Activated naive CD4-positive, alpha-beta T cell treated with anti-CD3 and anti-CD28 coated beads, Interleukin-2, amount 50 U/mL, for 24 hours (primary cell): ENCODE measurements at regions not wholly inside any gene's neighbourhood (a gene's known extent, or its start where the extent isn't known, plus 50 kb on each side); places are given as distances from the start of the nearest gene placed in this dataset.

Experiments
- H3K27ac Mint-ChIP-seq: one replicate; pipeline ENCODE4 v1.8.0; 2021; ENCODE audit warnings: mild to moderate bottlenecking, mixed read lengths
- H3K27me3 Mint-ChIP-seq: one replicate; pipeline ENCODE4 v1.8.0; 2021; ENCODE audit warnings: mixed read lengths
- H3K36me3 Mint-ChIP-seq: one replicate; pipeline ENCODE4 v1.8.0; 2021; ENCODE audit warnings: mixed read lengths
- H3K4me1 Mint-ChIP-seq: one replicate; pipeline ENCODE4 v1.8.0; 2021; ENCODE audit warnings: mixed read lengths
- H3K4me3 Mint-ChIP-seq: one replicate; pipeline ENCODE4 v1.8.0; 2021; ENCODE audit warnings: mild to moderate bottlenecking, mixed read lengths
- H3K9me3 Mint-ChIP-seq: one replicate; pipeline ENCODE4 v1.8.0; 2021; ENCODE audit warnings: mixed read lengths

DNA sequence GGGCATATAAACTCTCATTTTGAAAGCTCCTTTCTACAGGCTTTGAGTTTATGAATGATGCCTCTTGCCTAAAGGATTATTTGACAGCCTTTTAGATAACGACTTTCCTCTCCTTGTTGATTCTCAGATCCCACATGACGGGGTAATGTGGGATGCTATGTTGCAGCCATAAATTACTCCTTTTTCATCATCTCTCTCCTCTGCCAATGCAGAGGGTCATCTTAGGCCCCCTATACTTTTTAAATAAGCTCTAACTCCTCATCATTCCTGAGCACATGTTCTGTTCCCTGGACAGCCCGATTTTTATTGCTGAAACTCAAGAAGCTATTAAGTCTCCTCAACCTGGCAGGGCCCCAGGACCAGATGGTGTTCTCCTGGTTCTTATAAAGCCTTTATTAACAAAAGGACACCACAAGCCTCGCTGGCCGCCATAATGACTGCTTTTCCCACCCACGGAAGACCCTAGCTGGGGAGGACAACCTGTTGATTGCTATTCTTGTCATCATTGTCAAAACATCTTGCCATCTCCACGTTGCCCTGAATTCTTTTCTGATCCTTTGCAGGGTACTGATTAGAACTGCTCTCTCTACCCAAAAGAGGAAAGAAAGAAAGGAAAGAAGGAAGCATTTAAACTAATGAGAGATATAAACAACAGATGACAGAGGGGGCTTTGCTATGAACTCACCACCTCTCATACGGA lies 150.7 kb downstream of the DHX15 start:
- H3K4me1 Mint-ChIP-seq = no peaks in the 10 kb centered on the region
- no peaks in the 10 kb centered on the region for H3K36me3 Mint-ChIP-seq
- H3K27me3 Mint-ChIP-seq = peaks cover 11% of the 10 kb centered on the region
- H3K4me3 Mint-ChIP-seq = no peak overlapping the region
- no peak overlapping the region for H3K27ac Mint-ChIP-seq
- H3K9me3 Mint-ChIP-seq = no peaks in the 10 kb centered on the region

DNA sequence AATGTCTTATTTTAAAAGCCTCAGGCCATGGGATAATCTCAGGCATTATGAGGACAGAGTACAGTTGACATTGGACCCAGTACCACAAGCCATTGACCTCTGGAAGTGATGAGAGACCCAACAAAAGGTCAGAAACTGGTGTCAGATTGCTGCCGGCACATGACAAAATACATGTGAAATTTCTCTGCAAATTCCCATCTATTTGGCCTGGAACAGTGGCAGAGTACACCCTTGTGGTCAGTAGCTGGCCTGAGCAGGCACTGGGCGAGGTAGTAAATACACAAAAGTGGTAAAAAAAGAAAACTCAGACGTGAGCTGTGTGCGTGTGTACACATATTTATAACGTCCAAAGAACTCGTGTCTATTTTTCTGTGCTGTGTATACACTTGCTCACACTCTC lies 155.5 kb downstream of the DHX15 start:
- no peaks in the 10 kb centered on the region for H3K4me1 Mint-ChIP-seq
- no peak overlapping the region for H3K4me3 Mint-ChIP-seq
- no peaks in the 10 kb centered on the region for H3K36me3 Mint-ChIP-seq
- no peak overlapping the region for H3K27ac Mint-ChIP-seq
- H3K9me3 Mint-ChIP-seq = no peaks in the 10 kb centered on the region
- peaks cover 11% of the 10 kb centered on the region for H3K27me3 Mint-ChIP-seq

DNA sequence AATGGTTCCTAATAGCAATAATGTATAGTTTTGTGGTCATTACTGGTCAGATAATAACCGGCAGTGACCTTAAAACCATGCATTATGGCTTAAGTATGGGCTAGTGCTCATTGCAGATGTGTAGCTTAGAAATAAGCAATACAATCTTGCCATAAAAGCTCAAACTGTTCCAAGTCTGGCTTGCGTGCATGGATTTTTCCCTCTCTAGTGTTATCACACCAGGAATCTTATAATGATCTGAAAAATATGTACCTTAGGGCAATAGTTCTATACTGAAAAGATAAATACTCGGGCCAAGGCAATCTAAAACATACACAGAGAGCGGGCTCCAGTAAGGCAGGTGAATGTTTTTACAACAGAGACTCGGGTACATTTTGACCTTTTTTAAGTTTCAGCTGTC lies 157.8 kb downstream of the DHX15 start:
- Mint-ChIP-seq H3K27me3 (peaks cover 7% of the 10 kb centered on the region), H3K9me3 (no peaks in the 10 kb centered on the region), H3K36me3 (no peaks in the 10 kb centered on the region), H3K4me3 (no peak overlapping the region), H3K4me1 (no peaks in the 10 kb centered on the region), H3K27ac (no peak overlapping the region)

DNA sequence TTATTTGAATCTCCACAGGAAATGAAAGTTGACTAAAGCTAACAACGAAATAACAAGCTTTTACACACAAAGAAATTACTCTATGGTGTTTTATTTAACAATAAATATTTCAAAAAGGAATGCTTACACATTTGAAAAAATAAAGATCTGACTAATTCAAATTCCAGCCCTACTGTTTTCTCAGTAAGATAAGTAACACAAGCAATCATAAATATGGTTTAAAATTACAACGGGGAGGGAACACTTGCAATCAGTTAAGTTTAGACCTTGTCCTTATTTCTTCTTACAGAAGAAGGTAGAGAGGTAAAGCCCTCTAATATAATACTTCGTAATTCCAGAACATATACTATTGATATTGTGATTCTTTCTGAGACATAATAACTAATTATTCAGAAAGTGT lies 158.5 kb downstream of the DHX15 start:
- Mint-ChIP-seq H3K27me3 (peaks cover 7% of the 10 kb centered on the region), H3K27ac (no peak overlapping the region), H3K4me3 (no peak overlapping the region)

DNA sequence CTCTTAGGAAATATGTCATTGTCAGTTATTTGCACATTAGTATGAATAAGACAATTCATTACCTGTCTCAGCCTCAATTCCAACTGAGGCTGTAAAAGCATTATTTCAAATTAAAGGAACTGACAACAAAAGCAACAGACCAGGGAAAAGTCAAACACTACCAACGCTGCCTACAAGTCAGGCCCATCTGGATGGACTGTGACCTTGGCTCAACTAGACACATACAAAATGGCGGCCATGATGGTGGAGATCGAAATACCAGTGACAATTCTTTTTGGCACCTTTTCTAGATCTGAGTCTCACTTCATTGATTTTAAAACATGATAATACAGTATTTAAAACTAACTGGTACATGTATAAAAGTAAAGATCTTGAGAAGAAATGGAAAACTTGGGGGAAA lies 160.7 kb downstream of the DHX15 start:
- peaks cover 4% of the 10 kb centered on the region for H3K4me1 Mint-ChIP-seq
- no peak overlapping the region for H3K4me3 Mint-ChIP-seq
- H3K36me3 Mint-ChIP-seq = no peaks in the 10 kb centered on the region
- H3K27me3 Mint-ChIP-seq = peaks cover 7% of the 10 kb centered on the region
- no peak overlapping the region for H3K27ac Mint-ChIP-seq
- H3K9me3 Mint-ChIP-seq = no peaks in the 10 kb centered on the region

More for the DNA sequence above, 158.5 kb downstream of the DHX15 start:
- no peaks in the 10 kb centered on the region for H3K9me3 Mint-ChIP-seq
- no peaks in the 10 kb centered on the region for H3K36me3 Mint-ChIP-seq
- H3K4me1 Mint-ChIP-seq = no peaks in the 10 kb centered on the region

DNA sequence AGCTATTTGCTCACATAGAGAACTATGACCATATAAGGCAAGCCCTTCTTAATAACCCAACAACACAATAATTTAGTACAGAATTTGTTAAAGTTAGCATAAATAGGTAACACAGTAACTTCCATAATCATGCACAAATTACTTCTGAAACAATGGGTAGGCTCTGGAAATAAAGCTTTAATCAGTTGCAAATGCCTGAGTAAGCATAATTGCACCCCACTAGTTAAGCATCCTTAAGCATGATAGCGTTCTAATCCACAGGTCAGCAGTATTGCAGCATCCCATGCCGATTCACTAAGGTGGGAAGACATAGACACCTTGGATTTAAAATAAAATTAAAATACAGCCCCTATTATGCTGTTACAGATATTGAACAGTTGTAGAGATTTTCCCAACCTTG lies 161.7 kb downstream of the DHX15 start:
- no peaks in the 10 kb centered on the region for H3K9me3 Mint-ChIP-seq
- H3K36me3 Mint-ChIP-seq = no peaks in the 10 kb centered on the region
- H3K4me3 Mint-ChIP-seq = no peak overlapping the region
- H3K27me3 Mint-ChIP-seq = peaks cover 6% of the 10 kb centered on the region
- peaks cover 4% of the 10 kb centered on the region for H3K4me1 Mint-ChIP-seq
- H3K27ac Mint-ChIP-seq = no peak overlapping the region

DNA sequence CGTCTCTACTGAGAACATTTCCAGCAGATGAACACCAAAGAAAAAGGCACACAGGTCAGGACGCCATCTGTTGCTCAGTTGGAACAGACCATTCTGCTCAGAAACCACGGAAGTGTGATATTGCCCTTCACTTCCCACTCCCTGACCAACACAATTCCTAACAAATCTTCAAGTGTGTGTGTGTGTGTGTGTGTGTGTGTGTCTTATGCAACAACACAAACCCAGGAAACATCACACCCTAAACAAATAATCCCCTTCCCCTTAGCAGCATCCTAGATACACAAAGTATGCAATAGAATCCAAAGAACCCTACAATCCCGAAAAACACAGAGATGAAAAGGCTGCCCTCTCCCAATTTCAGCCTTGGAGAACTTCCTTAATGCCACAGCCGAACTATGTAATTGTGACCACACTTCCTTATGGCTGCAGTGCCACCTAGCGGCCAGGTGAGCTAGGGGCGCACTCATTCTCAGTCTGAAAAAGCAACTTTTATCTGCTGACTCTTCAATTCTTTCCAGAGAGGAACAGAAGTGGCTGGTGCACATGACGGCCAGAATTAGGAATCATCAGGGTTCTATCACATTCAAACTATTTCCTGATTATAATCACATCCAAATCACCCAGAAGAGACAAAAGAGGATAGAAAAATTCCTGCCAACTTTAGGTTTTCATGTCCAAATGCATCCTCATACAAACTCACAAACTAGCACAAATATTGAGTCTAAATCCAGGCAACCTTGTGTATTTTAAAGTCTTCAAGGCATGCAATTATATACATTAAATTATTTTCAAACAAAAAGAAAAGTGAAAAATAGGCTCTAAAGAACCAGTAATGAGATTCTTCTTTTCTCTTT lies 164.9 kb downstream of the DHX15 start:
- Mint-ChIP-seq H3K4me1 (peaks cover 4% of the 10 kb centered on the region), H3K27ac (no peak overlapping the region), H3K4me3 (no peak overlapping the region), H3K27me3 (peaks cover 5% of the 10 kb centered on the region), H3K9me3 (no peaks in the 10 kb centered on the region), H3K36me3 (no peaks in the 10 kb centered on the region)

DNA sequence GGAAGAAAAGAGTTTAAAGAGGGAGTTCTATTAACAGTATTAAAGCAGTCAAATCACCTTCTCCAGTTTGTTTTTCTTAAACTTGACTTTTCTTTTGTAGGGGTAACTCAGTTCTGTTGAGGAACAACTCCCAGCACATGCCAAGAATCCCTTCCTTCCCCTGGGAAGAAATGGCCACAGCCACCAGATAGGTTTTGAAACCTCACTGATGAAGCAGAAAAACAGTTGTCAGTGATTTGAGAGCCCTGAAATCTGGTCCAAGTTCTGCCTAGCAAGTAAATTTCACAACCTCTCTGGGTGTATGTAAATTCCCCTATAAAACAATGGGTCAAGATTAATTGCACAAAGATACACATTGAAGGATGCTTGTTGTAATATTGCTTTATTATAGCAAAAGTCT lies 167.1 kb downstream of the DHX15 start:
- Mint-ChIP-seq H3K27me3 (peaks cover 7% of the 10 kb centered on the region), H3K4me1 (peaks cover 4% of the 10 kb centered on the region), H3K27ac (no peak overlapping the region), H3K4me3 (no peak overlapping the region), H3K36me3 (no peaks in the 10 kb centered on the region), H3K9me3 (no peaks in the 10 kb centered on the region)

DNA sequence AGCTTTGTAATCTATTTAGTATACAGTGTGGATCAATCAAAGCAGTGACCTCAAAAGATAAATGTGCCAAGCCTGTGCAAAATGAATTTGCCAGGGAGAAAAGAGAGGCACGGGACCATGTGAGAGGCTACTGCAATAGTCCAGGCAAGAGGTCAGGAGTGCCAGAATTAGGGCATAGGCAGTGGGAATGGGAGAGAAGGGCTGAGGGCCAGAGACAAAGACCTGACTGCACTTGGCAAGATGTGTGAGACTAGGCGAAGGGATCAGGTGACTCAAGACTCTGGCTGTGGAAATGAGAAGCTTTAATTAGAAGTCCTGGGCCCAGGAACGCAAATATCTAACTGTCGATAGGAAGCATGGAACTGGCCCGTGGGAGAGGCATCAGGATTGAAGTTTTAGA lies 168.1 kb downstream of the DHX15 start:
- Mint-ChIP-seq H3K36me3 (no peaks in the 10 kb centered on the region), H3K27me3 (peaks cover 7% of the 10 kb centered on the region), H3K4me3 (no peak overlapping the region)

DNA sequence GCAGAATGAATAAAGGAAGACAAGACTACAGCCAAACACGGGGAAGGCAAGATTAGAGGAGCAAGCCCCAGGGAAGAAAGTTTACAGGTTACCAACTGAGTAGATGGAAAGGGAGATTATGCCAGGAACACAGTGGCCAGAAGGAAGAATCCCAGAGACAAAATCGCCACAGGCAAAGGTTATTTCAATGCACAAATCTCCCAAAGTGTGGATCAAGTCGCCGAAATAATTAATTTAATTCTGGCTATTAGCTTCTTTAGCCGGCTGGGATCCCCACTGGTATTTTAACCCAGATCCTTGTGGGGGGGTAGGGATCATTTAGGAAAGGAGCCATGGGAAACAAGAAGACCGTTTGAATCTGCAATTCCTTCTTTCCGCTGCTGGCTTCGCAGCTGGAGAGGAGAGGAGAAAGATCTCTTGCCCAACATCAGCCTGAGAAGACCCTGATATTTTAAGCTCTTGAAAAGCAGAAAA lies 171.0 kb downstream of the DHX15 start:
- H3K9me3 Mint-ChIP-seq = no peaks in the 10 kb centered on the region
- no peak overlapping the region for H3K4me3 Mint-ChIP-seq
- peaks cover 4% of the 10 kb centered on the region for H3K27me3 Mint-ChIP-seq
- no peaks in the 10 kb centered on the region for H3K36me3 Mint-ChIP-seq
- H3K27ac Mint-ChIP-seq = no peak overlapping the region
- no peaks in the 10 kb centered on the region for H3K4me1 Mint-ChIP-seq

More for the DNA sequence above, 168.1 kb downstream of the DHX15 start:
- Mint-ChIP-seq H3K9me3 (no peaks in the 10 kb centered on the region), H3K27ac (no peak overlapping the region), H3K4me1 (peaks cover 4% of the 10 kb centered on the region)

DNA sequence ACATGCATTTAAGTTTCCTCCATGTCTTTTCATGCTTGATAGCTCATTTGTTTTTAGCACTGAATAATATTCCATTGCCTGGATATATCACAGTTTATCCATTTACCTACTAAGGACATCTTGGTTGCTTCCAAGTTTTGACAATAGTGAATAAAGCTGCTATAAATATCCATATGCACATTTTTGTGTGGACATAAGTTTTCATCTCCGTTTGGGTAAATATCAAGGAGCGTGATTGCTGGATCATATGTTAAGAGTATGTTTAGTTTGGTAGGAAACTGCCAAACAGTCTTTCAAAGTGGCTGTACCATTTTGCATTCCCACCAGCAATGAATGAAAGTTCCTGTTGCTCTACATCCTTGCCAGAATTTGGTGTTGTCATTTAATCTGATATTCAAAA lies 172.5 kb downstream of the DHX15 start:
- Mint-ChIP-seq H3K27ac (no peak overlapping the region), H3K4me1 (no peaks in the 10 kb centered on the region)

DNA sequence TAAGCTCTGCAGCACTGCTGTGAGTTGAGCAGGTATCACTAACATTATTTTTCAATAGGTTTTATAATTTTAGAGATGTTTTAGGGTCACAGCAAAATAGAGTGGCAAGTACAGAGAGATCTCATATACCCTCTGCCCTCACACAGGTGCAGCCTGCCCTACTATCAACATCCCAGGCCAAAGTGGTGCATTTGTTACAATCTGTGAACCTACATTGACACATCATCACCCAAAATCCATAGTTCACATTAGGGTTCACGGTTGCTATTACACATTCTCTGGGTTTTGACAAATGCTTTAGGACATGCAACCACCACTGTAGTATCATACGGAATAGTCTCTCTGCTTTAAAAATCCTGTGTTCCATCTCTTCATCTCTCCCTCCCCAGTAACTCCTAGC lies 173.1 kb downstream of the DHX15 start:
- Mint-ChIP-seq H3K4me3 (no peak overlapping the region), H3K9me3 (no peaks in the 10 kb centered on the region), H3K36me3 (no peaks in the 10 kb centered on the region), H3K27ac (no peak overlapping the region), H3K4me1 (no peaks in the 10 kb centered on the region), H3K27me3 (peaks cover 4% of the 10 kb centered on the region)

More for the DNA sequence above, 172.5 kb downstream of the DHX15 start:
- Mint-ChIP-seq H3K36me3 (no peaks in the 10 kb centered on the region), H3K4me3 (no peak overlapping the region), H3K9me3 (no peaks in the 10 kb centered on the region), H3K27me3 (peaks cover 4% of the 10 kb centered on the region)

DNA sequence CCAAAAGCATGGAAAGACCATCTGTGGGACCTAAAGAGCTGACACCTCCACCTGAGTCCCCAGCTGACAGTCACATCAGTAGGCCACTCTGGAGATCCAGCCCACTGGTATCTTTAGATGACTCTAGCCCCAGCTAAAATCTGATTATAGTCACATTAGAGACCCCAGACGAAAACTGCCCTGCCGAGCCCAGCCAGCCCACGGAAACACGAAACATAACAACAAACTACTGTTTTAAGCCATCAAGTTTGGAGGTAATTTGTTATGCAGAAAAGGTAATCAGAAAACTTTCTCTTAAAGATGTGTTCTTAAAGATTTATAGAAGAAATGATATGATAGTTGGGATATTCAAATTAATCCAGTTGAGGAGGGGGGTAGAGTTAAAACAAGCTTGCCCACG lies 175.7 kb downstream of the DHX15 start:
- Mint-ChIP-seq H3K27me3 (peaks cover 5% of the 10 kb centered on the region), H3K4me3 (no peak overlapping the region), H3K27ac (no peak overlapping the region), H3K36me3 (no peaks in the 10 kb centered on the region), H3K9me3 (no peaks in the 10 kb centered on the region), H3K4me1 (no peaks in the 10 kb centered on the region)

DNA sequence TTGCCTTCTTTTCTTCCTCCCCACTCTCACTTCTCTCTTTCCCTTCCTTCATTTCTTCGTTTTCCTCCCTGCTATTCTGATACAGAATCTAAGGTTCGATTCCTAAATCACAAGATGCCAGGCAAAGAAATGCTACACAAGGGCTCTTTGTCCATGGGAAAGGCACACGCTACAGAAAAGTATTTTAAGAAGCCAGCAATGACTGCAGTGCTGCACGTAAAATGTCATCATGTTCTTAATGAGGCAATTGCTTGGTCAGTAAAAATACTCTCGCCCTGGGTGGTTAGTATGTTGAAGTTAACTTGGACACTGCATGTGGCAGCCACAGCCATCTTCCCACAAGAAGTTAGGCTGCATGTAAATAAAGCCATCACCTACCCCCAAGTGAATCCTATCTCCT lies 178.4 kb downstream of the DHX15 start:
- no peak overlapping the region for H3K27ac Mint-ChIP-seq
- H3K36me3 Mint-ChIP-seq = no peaks in the 10 kb centered on the region
- no peak overlapping the region for H3K4me3 Mint-ChIP-seq
- H3K9me3 Mint-ChIP-seq = no peaks in the 10 kb centered on the region
- H3K4me1 Mint-ChIP-seq = no peaks in the 10 kb centered on the region
- H3K27me3 Mint-ChIP-seq = peaks cover 6% of the 10 kb centered on the region

DNA sequence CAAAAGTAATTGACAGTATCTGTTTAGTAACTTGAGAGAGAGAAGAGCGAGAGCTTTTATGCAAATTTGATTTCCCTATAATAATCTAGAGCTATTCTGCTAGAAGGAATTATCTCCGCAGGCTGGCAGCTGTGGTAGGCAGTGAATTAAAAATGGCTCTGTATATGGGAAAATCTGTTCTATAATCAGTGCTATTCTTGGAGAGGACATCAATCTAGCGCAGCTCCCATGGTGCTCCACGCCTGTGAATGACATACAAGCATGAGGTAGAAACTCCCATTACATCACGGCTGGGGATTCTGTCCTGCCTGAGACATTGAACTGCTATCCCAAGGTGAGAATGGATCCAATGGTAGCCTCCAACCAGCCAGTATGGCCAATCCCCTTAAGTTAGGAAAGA lies 179.0 kb downstream of the DHX15 start:
- peaks cover 6% of the 10 kb centered on the region for H3K27me3 Mint-ChIP-seq
- no peaks in the 10 kb centered on the region for H3K36me3 Mint-ChIP-seq
- H3K9me3 Mint-ChIP-seq = no peaks in the 10 kb centered on the region
- no peak overlapping the region for H3K27ac Mint-ChIP-seq
- no peak overlapping the region for H3K4me3 Mint-ChIP-seq
- no peaks in the 10 kb centered on the region for H3K4me1 Mint-ChIP-seq

DNA sequence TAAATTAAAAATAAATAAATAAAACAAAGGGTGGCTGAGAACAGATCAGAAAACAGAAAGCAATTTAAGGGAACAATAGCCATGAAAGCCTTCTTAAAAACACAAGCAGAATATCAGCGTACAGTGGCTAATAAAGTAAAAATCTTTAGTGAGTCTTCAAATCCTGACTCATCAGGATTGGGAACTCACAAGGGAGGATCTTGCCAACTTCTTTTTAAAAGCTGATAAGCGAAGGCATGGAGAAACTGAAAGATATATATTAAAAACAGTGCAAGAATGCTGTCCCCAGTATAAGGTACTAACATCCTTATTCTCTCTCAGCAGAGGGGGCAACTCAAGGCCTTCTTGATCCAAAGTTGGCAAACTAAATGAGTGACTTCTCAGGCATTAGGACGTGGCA lies 180.1 kb downstream of the DHX15 start:
- Mint-ChIP-seq H3K36me3 (no peaks in the 10 kb centered on the region), H3K27me3 (peaks cover 6% of the 10 kb centered on the region), H3K4me3 (no peak overlapping the region), H3K9me3 (no peaks in the 10 kb centered on the region), H3K4me1 (no peaks in the 10 kb centered on the region), H3K27ac (no peak overlapping the region)
